Pulmonary artery endothelial cell (primary cell): ENCODE measurements at regions not wholly inside any gene's neighbourhood (a gene's known extent, or its start where the extent isn't known, plus 50 kb on each side); places are given as distances from the start of the nearest gene placed in this dataset.

Source experiments
- DNase-seq: peaks from one replicate; pipeline ENCODE4 v3.0.0-alpha.2; 2011; ENCODE audit warnings: low read depth, low spot score

DNA sequence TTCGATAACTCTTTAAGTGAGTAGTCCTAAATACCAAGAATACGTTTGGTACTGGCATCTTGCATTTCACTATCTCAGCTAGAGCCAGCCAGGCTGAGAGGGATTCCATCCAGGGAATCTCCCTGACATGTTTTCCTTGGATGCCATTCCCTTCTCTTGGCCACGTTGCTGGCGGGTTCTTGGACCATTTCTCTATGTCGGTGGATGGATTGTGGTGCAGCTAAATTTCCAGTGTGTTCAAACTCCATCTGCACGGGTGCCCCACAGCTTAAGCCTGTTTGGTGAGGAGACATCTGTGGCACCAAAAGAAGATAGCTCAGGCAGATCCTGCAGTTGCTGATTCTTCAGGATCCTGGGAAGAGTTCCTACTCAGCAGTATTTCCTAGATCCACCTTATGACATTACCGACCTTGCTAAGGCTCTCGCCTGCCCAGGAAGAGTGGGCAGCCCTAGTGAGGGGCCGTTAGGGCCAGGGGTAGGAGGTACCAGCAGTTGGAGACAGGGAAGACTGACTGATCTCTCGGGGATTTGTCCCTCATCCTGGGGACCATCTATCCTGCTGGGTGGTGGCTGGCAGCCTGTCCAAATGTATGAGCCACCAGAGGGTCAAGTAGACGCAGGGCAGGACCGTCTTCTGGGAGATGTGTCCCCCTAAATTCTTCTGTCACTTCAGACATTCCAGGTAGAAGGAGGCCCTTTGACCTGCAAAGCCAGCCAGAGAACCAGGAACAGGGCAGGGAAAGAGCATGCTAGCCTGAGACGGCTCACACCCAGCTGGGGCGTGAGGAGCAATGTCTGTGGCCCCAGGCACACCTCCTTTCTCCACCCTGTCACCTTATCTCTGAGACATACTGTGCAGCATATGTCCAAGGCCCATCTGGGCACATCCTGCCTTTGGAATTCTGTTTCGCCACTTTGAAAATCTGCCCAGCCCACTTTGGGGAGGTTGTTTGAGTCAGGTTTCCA, 72.6 kb upstream of the CAPRIN2 start:
- DNase-seq = no peak

DNA sequence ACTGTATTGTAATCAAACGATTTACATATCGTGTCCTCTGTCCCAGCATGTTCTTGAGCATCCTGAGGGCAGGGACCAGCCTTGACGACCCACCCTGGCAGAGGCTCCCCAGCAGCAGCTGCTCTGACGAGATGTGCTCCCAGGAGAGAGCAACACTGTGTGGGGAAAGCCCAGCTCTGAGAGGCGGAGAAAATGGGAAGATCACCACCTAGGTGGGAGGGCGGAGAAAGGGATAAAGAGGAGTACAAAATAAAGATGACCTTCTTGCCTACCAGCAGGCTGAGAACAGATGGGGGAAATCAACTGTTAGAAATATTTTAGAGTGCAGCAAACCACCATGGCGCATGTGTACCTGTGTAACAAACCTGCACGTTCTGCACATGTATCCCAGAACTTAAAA, 71.5 kb upstream of the CAPRIN2 start:
- DNase-seq = no peak

DNA sequence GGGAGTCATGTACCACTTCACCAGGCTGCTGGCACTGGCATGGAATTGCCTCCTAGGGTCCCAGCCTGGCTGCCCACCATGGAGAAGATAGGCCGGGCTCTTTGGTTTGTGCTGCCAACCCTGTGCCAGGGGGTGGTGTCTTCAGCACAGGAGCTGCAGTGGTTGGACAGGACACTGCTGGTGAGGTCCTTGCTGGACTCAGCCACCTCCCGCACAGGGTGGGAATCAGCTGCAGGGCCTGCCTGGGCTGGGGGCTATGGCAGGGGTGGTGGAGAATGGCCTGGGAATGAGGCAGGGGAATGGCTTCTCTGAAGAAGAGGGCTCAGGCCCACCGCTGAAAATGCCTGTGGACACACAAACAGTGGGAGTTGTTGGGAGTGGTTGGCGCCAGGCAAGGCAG, 70.6 kb upstream of the CAPRIN2 start:
- no peak for DNase-seq

DNA sequence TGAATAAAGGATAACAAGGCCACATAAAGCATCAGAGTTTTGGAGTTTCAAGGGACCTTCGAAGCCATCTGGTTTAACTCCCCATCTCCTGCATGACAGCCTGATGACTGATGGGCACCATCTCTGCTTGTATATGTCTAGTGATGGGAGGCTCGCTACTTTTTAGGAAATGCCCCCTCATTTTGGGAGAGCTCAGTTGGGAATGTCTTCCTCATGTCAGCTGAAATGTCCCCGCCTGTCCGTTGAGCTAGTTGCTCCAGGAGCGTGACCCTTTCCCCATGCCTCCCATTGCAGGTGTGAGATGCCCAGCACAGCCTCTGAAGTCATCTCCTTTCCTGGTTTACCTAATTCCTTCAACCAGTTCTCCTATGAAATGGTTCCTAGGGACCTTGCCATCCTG, 69.6 kb upstream of the CAPRIN2 start:
- no peak for DNase-seq

DNA sequence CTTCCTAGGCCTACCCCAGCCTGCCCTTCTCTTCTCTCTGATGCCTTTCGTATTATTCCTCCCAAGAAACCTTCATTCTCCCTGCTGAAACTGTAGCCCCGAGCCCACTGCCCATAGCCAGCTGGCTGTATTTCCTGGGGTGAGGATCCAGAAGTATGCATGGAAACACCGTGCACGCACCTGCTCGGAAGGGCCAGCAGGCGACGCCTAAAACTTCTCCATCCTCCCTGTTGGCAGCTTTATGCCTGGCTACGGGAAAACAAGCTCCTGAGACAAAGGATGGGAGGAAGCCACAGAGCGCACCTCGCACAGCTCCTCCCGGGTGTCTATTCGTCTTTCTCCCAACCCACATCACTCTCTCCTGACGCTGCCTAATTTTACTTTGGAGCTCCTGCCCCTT, 69.0 kb upstream of the CAPRIN2 start:
- DNase-seq = no peak

DNA sequence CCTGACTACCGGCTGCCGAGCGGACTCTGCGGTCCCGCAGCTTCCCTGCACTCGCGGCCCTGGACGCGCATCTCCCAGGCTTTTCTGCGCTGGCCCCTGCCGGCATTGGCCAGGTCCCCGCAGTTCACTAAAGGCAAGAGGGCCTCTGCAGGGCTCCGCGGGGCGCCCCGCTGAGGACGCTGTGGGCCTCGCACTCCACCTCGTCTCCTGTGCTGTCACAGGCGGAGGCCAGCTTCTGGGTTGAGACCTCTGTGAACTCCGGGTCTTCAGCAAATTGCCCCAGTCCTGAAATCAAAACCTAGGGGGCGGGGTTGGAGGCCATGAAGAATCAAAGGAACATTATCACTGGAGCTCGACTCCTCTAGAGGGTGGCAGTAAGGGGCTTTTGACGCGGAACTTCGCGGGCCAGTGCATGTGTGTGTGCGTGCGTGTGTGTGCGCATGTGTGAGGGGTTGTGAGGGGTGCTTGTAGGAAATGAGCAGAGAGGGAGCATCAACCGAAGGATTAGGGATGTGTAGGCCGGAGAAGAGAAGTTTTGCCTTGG, 68.5 kb upstream of the CAPRIN2 start:
- no peak for DNase-seq

DNA sequence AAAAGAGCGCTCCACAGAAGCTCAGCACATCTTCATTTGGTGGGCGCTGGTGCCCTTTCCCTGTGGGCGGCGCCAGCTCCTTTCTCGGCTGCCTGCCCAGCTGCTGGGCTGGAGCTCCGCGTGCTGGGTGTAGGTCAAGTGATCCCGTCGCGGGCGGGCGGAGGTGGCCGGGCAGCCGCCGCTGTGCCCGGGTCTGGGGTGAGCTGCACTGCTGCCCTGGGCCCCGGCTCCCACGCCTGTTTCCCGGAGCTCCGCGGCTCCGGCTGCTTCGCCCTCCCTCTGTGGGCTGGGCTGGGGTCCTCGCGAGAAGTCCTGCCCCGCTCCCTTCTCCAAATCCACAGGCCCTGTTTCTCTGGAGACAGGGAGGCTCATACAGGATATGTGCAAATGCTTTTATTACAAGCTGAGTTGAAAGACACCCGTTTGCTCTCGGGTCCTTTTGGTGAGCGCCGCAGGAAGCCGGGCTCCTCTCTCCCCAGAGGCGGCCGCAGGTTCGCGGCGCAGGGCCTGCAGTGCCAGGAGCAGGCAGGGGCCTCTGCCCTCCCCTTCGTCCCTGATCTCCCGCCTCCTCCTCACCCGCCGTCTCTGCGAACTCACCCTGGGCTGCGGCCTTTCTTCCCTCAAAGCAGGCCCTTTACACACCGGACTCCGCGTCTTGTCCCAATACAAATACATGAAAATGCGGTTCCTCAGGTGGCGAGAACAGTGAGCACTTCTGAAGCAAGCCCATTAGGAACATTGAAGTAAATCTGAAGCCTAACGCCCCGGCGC, 67.8 kb upstream of the CAPRIN2 start:
- no peak for DNase-seq

DNA sequence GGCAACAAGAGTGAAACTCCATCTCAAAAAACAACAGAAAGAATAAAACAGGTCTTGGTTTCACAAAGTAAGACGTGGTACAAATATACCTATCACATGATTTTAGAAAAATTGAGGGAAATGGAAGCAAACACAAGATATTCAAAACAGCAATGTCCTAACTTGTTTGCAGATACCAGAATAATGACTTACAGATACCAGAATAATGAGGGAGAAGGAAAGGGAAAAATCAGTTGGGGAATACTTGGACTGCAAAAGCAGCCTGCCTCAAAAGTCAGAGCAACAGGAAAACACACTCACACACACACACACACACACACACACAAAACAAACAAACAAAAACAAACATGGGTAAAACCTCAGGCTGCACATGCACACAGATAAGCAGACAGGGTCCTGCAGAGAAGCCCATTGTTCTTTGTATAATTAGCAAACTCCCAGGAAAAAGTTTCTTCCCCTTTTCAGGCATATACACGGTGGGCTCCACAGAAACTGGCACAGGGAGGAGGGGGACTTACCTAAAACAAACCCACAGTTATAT, 65.7 kb upstream of the CAPRIN2 start:
- no peak for DNase-seq

DNA sequence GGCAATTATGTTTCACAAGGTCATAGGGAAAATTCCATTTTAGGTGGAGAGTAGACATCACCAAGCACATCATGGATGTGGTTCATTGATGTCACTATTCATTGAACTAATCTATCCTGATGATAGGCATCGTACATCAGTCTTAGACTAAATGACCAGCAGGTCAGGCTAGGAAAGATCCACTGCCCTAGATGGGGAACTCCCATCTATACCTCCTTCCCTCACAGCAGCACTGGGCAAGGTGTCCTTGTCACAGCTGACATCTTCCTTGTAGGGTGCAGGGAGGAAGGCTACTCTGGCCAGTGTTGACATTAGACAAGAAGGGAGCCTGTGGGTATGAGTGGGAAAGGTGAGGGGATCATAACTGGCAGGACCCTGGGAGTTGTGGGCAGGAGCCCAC, 63.8 kb upstream of the CAPRIN2 start:
- no peak for DNase-seq

DNA sequence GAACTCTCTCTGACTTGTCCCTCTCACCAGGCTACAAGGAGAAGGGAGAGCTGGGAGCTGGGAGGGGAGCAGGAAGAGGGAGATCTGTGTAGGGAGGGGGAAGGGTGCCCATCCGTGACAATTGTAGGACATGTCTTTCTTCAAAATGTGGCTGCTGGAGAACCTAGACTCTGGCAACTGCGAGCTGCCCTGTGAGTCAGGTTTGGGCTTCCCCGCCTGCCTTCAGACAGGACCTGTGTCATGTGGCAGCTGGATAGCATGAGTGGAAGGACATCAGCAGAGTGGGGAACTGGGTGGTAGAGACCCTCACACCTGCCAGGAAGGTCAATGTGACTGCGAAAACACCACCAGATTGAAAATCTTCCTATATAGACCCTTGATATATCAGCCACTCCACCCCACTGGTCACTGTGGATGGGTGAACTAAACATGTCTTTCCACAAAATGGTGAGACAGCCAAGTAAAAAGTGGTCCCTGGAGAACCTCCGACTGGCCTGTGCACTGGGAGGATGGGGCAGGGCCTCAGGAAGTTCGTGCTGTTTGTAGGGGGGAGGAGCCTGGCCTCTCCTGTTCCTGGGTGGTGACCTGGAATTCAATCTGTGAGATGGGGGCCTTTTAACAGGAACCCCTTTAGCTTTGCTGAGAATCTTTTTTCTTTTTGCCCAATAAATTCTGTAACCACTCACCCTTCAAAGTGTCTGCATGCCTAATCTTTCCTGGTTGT, 62.2 kb upstream of the CAPRIN2 start:
- DNase-seq = no peak

DNA sequence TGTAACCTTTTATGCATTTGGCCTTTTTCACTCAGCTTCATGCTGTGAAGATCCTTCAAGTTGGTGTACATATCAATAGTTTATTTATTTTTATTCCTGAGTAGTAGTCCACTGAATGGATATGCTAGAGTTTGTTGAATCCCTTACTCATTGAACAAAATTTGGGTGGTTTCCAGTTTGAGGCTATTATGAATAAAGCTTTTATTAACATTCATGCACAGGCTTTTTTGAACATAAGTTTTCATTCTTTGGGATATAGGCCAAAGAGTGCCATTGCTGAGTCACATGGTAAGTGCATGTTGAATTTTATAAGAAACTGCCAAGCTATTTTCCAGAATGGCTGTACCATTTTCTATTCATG, 59.5 kb upstream of the CAPRIN2 start:
- no peak for DNase-seq

DNA sequence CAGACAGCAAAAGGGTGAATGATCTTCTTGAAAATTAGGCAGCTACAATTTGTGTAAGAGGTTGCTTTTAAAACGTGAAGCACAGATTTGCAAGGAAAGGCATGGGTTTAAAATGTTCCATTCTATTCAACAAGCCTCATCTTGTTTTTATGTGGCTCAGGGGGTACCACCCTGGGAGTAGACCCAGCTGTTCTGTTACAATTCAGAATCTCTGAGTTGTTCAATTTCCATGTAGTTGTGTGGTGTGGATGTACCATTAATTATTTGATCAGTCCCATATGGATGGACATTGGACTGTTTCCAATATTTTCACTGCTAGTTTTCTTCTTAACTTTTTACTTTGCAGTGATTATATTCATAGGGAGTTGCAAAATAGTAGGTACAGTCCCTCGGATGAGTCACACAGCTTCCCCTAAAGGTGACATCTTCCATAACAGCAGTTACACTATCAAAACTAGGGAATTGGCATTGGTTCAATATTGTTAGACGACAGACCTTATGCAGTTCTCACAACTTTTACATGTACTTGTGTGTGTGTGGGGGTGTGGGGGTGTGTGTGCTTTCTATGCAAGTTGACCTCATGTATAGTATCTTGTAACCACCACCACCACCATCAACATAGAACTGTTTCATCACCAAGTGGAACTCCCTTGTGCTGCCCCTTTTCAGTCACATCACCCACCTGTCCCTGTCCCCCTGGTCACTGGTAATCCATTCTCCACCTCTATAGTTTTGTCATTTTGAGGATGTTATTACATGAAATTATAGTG, 59.0 kb upstream of the CAPRIN2 start:
- no peak for DNase-seq

DNA sequence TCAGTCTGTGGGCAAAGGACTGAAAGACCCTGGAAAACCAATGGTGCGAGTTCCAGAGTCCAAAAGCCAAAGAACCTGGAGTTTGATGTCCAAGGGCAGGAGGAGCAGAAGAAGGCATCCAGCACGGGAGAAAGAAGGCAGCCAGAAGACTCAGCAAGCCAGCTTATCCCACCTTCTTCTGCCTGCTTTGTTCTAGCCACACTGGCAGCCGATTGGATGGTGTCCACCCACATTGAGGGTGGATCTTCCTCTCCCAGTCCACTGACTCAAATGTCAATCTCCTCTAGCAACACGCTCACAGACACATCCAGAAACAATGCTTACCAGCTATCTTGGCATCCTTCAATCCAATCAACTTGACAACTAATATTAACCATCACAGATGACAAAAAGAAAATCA, 57.2 kb upstream of the CAPRIN2 start:
- DNase-seq = no peak

DNA sequence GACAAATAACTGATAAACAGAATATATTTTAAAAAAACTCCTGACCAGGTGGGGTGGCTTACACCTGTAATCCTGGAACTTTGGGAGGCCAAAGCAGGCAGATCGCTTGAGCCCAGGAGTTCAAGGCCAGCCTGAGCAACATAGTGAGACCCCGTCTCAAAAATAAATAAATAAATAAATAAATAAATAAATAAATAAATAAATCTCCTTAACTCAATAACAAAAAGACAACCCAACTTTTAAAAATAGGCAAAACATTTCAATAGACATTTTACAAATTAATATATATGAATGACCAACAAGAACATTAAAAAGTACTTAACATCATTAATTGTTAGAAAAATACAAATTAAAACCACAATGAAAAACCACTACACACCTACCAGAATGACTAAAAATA, 56.2 kb upstream of the CAPRIN2 start:
- no peak for DNase-seq

DNA sequence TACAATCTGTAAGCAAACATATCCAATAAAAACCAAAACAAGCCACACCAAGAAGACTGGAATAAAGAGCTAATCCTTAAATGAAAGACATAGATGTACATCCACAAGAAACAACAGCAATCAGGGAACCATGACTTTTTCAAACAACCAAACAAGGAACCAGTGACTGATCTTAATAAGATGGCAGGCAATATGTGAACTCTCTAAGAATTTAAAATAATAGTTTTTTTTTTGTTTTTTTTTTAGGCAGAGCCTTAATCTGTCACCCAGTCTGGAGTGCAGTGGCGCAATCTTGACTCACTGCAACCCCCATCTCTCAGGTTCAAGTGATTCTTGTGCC, 52.9 kb upstream of the CAPRIN2 start:
- DNase-seq = no peak

DNA sequence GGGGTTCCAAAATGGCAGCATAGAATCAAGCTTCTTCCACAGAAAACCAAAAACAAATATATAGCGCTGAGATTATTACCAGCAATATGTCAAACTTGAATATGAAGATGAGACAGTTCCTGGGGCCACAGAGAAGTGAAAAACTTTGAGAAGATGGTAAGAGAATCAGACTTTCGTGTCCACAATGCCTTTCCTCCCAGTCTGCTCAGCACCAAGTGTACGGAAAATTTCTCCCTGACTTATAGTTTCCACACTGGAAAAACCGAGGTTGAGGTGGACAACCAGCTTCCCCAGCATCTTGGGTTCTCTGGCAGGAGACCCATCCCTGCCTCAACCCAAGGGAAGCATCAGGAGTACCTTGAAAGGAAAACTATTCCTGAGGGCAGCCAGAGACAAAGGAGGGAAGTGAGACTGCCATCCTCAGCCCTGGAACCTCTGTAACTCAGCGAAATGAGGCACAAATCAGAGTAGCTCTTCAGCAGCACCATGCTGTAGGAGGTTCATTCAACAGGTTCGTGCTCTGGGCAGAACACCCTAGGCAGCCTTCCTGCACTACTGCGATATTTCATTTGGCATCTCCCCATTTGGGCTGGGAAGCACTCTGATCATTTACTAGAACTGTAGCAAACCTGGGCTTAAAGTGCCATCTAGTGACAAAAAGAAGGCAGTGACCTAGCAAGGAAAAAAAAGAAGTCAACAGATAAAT, 52.4 kb upstream of the CAPRIN2 start:
- DNase-seq = no peak

DNA sequence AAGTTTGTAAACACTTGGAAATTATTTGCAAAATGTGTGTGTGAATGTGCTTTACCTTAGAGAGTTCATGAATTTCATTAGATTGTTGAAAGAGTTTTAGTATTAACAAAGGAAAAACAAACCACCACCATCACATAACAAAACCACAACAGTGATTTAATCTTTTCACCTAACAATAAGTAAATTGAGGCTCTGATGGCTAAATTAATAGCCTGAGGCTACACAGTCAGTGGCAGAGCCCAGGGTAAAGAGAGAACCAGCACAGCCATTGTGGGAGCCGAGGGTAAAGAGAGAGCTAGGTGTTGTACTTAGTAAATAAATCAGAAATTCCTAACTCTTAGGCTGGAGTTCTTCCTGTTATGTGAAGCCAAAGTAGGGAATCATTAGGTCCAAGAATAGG, 51.2 kb upstream of the CAPRIN2 start:
- no peak for DNase-seq
